ENCODE measurements at regions not wholly inside any gene's neighbourhood (a gene's known extent, or its start where the extent isn't known, plus 50 kb on each side); places are given as distances from the start of the nearest gene placed in this dataset.

DNA sequence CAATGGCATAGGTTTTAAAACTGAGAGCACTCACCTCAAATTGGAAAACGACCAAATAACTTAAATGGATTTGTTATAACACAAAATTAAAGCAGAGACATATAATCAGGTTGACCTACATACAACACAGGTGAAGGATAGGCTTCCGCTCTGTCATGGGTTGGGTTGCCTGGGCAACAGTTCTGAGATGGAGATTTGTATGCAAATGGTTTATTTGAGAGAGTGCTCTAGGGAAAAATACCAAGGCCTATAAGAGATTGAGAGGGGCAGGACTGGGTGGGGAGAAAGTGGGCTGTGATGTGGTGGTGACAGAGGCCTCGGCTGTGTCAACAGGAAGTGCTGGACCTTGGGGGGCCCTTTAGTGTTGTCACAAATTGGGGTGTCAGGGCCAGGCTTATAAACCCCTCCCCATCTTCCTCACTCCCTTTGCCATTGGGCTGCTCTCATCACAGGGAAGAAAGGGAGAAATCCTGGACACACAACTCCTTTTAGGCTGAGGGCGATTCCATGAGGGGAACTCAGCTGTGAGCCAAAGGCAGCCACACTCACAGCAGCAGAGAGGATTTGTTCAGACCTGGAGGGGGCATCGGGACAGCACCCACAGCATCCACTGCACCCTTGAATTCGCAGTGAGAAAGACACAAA, 105.4 kb upstream of the LYZL1 start:
- DNase-seq, result no peak

GRCh38 chr10:29184205-29185000, 104.5 kb upstream of the LYZL1 start:
- DNase-seq, result no peak

GRCh38 chr10:29185050-29185449, 103.8 kb upstream of the LYZL1 start:
- no peak for DNase-seq

GRCh38 chr10:29186221-29186620, 102.6 kb upstream of the LYZL1 start:
- DNase-seq, result no peak

- DNase-seq, result no peak
Observed at GRCh38 chr10:29189256-29189655, 99.6 kb upstream of the LYZL1 start.

DNA sequence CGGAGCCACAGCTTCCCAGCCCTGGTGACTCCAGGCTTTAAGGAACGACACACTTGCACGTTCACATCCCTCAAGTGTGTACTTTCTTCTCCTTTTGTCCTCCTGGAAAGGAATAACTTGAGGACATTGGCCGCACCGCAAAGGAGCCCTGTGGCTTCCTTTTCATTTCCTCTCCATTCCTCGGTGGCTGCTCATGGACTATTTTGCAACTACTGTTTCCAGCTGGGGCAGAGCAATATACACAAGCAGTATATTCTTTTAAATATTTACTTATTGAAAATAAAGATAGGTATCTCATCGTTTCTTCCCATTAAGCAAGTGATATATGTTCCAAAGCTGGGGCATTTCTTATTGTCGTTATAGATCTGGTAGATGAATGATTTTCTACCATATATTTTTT, 97.2 kb upstream of the LYZL1 start:
- no peak for DNase-seq

DNA sequence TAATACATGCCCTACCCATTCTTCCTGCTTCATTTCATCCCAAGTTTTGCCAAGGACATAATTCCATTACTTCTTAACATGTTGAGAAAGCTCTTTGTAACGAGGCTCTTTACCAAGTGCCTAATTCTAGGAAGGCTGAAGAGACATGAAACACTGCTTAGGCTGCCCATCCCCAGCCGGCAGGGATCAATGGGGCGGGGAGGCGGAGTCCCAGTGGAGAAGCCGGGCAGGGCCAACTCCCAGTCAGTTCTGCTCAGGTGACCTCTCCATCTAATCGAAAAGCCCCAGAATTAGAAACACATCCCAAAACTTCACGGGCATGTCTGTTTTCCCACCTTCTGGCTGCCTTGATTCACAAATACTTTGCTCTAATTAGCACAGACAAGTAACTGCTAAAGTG, 89.5 kb upstream of the LYZL1 start:
- no peak for DNase-seq

DNA sequence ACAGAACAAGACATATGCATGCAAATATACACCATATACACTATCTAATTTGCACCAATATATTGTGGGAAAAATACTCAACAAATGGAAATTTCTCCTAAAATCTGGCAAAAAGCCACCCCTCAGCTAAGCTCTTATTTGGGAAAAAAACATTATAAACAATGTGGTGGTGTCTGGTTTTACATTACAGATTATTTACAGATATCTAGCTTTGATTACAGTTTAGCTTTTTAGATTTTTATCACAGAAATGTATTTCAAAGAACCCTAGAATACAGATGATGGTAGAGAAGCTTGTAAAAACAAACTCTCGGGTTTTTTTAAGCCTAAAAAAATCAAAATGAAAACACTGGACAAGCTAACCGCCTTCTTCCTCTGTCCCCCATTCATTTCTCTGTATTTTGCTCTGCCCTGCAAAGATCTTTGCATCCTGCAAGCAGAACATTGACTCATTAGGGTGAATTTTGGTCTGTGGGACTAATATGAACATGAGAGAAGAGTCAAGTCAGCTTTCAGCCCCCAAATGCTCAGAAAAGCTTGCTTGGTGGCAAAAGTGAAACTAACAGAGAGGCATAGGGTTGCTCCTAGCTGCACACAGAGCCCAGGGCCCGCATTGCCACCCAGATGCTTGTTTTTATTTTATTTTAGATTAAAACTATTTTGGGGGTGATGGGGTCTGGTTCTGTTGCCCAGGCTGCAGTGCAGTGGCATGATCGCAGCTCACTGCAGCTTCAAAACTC, 88.8 kb upstream of the LYZL1 start:
- no peak for DNase-seq

DNA sequence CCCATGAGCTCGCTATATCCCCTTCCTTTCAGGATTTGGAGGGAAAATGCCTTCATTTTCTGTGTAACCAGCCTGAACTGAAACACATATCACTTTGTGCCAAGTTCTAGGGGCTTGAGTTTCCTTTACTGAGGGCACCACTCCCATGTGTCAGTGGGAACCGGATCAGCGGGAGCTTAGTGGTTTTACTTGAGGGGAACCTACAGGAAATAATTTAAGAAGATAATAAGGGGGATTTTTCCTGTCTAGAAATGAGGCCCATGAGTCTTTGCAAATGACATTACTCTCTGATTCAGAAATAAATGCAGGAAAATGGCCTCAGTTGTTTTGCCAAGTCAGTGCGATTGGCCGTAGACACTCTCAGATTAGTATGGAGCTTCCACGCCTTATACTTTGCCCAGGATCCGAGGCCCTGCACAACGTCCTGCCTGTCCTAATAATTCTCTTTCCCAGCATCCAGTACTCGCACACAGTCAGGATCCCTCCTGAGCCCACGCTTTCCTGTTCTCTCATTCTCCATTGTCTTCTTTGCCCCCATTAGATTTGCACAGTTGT, 86.4 kb upstream of the LYZL1 start:
- DNase-seq, result no peak

DNA sequence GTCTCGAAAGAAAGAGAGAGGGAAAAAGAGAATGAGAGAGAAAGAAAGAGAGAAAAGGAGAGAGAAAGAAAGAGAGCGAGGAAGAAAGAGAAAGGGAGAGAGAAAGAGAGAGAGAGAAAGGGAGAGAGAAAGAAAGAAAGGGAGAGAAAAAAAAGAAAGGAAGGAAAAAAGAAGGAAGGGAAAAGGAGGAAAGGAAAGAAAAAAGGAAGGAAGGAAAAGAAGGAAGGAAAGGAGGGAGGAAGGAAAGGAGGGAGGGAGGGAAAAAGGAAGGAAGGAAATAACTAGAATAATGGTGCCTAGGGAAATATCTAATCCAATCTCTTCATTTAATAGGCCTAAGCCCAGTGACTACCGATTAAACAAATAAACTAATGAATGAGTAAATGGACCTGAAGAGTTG, 85.4 kb upstream of the LYZL1 start:
- no peak for DNase-seq

DNA sequence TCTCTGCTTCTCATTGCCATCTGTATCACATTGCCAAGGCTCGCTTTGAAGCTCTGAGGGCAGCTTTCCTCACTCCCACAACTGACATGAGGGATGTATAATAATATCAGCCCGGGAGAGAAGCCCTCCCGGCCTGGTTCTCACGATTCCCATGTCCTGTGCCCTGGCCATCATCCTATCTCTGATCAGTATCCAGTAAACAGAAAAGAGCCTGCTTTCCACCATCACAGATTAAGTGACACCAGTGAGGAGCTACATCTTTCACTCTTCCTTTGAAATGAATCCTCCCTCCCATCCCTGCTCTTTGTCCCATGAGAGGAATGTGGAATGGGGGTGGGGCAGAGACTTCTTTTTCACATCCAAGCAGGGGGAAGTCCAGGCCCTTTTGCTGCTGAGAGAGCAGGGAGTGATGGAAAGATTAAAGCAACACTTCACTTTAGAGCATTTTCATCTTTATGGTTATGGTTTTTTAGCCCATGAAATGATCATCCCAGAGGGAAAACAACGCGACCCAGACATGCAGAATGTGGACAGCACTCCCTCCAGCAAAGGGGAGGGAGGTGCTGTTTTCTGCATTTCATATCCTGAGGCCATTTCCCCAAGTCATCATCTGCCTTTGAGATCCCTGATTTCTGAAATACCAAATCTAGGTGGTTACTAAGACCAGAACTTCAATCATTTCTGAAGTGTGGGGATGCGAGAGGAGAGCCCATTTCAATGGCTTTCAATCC, 84.6 kb upstream of the LYZL1 start:
- no peak for DNase-seq

DNA sequence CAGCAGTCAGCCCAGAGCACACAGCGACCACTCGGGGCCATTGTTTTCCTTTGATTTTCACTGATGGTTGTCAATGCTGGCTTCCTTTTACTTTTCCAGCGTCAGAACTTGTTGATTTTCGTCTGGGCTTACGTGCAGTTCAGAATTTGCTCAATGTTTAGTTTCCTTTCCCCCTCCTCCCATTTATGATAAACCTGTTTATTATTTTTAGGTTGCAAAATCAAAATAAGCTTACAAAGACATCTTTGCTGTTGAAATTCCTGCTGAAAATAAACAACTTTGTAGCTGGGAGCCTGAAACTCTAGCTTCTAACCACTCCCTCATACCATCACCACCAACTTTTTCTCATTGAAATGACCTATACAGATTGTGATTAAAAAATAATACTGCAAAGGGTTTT, 83.1 kb upstream of the LYZL1 start:
- DNase-seq, result no peak

- DNase-seq, result no peak
Observed at GRCh38 chr10:29208845-29209244, 80.0 kb upstream of the LYZL1 start.

DNA sequence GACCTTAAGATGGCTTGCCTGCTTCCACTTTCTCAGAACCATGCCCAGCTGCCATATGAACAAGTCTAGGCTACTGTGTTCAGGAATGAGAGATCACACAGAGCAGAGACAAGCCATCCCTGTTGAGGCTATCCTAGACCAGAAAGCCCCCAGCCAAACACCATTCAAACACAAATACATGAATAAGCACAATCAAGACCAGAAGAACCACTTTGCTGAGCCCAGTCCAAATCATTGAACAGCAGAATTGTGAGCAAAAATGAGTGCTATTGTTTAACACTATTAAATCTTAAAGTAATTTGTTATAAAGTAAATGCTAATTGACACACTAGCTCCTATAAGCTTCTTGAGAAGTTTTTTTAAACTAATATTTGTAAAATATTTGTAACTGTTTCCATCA, 79.0 kb upstream of the LYZL1 start:
- DNase-seq, result no peak

GRCh38 chr10:29210266-29210868, 78.5 kb upstream of the LYZL1 start:
- DNase-seq, result no peak

- no peak for DNase-seq
Observed at GRCh38 chr10:29212597-29212996, 76.3 kb upstream of the LYZL1 start.

- no peak for DNase-seq
Observed at GRCh38 chr10:29214551-29214950, 74.3 kb upstream of the LYZL1 start.

DNA sequence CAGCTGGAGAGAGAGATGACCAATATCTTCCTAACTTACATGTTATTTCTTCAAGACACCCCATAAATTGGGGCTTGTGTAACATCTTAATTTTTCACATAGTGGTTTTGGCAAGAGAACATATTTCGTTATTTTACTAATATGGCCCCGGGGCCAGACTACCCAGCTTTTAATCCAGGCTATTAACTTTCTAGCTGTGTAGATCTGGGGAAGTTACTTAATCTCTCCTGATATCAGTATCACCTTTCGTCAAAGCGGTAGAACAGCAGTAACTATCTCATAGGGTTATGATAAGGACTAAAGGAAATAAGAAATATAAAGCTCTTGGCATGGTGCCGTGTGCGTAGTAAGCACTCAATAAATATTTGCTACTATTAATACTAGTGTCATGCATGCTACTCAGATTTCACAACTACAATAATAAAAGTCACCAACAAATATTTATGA, 71.6 kb upstream of the LYZL1 start:
- no peak for DNase-seq

- DNase-seq, result no peak
Observed at GRCh38 chr10:29223326-29223725, 65.5 kb upstream of the LYZL1 start.

DNA sequence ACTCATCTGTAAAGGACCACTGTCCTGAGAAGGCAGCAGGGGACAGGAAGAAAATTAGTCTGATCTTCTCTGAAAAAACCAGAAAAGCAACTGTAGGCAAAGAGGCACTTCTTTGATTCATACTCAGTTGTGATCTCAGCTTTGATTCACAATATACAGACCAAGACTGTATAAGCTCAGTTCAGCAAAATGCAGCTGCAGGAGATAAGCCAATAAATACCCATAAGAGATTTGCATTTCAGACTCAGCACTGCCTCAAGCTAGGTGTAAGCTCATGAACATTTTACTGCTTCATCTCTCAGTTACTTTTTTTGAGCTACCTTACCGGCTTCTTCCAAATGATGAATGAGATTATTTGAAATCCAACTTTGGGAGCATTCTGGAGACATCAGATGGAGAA, 64.2 kb upstream of the LYZL1 start:
- DNase-seq, result no peak

GRCh38 chr10:29227201-29227600, 61.7 kb upstream of the LYZL1 start:
- DNase-seq, result no peak

DNA sequence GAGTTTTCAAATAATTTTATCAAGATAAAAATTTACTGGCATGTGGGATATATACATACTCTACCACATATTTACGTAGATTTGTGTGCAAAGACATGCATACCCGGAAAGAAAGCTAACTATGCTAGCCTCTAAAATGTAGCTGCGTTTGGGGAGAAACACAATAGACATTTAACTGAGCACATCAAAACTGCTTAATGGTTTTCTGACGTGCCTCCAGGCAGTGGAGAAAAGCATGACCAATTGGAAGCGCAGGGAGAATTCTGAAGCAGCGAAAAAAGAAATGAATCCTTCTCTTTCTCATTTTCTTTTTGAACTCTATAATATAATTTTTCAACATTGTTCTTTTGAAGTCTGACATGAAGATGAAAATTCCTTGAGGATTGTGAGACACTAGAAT, 60.3 kb upstream of the LYZL1 start:
- DNase-seq, result no peak

Measured in activated CD4-positive, alpha-beta T cell treated with anti-CD3 and anti-CD28 coated beads, Interleukin-2, amount 50 U/mL, for 4 hours (primary cell).